H9 (cell line): ENCODE measurements at regions not wholly inside any gene's neighbourhood (a gene's known extent, or its start where the extent isn't known, plus 50 kb on each side); places are given as distances from the start of the nearest gene placed in this dataset.

Source experiments
- DNase-seq: peaks from one replicate; pipeline ENCODE4 v3.0.0-alpha.2; 2017
- H2AFZ ChIP-seq: one replicate; pipeline ENCODE4 v1.6.1; 2013; ENCODE audit warnings: mild to moderate bottlenecking, low read length, control low read depth, moderate library complexity
- H2AK5ac ChIP-seq: 2 replicates; pipeline ENCODE4 v1.6.1; 2013; ENCODE audit warnings: low read length, control low read depth, mixed read lengths; ENCODE audit not compliant: insufficient read length
- H2BK120ac ChIP-seq: one replicate; pipeline ENCODE4 v1.6.1; 2013; ENCODE audit warnings: low read depth, mild to moderate bottlenecking, low read length, control low read depth, inconsistent platforms; ENCODE audit not compliant: poor library complexity, severe bottlenecking
- H2BK12ac ChIP-seq: 2 replicates; pipeline ENCODE4 v1.6.1; 2013; ENCODE audit warnings: low read length, control low read depth, mixed read lengths, low read depth; ENCODE audit not compliant: insufficient read length
- H2BK15ac ChIP-seq: 2 replicates; pipeline ENCODE4 v1.6.1; 2013; ENCODE audit warnings: low read depth, low read length, control low read depth
- H2BK20ac ChIP-seq: one replicate; pipeline ENCODE4 v1.6.1; 2013; ENCODE audit warnings: low read depth, mild to moderate bottlenecking, low read length, control low read depth, inconsistent platforms; ENCODE audit not compliant: poor library complexity, severe bottlenecking
- H2BK5ac ChIP-seq: 2 replicates; pipeline ENCODE4 v1.6.1; 2013; ENCODE audit warnings: low read length, control low read depth, mixed read lengths; ENCODE audit not compliant: insufficient read length
- H3K14ac ChIP-seq: 2 replicates; pipeline ENCODE4 v1.6.1; 2013; ENCODE audit warnings: low read length, control low read depth; ENCODE audit not compliant: insufficient read depth
- H3K18ac ChIP-seq: 2 replicates; pipeline ENCODE4 v1.6.1; 2013; ENCODE audit warnings: low read depth, mild to moderate bottlenecking, mixed read lengths, low read length, control low read depth; ENCODE audit not compliant: insufficient read length
- H3K23ac ChIP-seq: 2 replicates; pipeline ENCODE4 v1.6.1; 2013; ENCODE audit warnings: low read length, control low read depth, mixed read lengths, low read depth; ENCODE audit not compliant: insufficient read length
- H3K23me2 ChIP-seq: 2 replicates; pipeline ENCODE4 v1.6.1; 2013; ENCODE audit warnings: low read depth, mild to moderate bottlenecking, mixed read lengths, low read length, control low read depth; ENCODE audit not compliant: insufficient read length, poor library complexity, severe bottlenecking
- H3K27ac ChIP-seq: 2 replicates; pipeline ENCODE4 v1.5.1; 2013; ENCODE audit warnings: low read length, control low read depth, mixed read lengths, low read depth; ENCODE audit not compliant: insufficient read length
- H3K27me3 ChIP-seq: 2 replicates; pipeline ENCODE4 v1.6.1; 2013; ENCODE audit warnings: low read length, control low read depth, inconsistent platforms; ENCODE audit not compliant: insufficient read depth
- H3K4ac ChIP-seq: 2 replicates; pipeline ENCODE4 v1.6.1; 2013; ENCODE audit warnings: low read depth, mild to moderate bottlenecking, control low read depth, inconsistent platforms, low read length, moderate library complexity
- H3K4me1 ChIP-seq: 2 replicates; pipeline ENCODE4 v1.6.1; 2013; ENCODE audit warnings: low read length, control low read depth, inconsistent platforms; ENCODE audit not compliant: insufficient read depth
- H3K4me2 ChIP-seq: 2 replicates; pipeline ENCODE4 v1.6.1; 2013; ENCODE audit warnings: low read length, control low read depth, mixed read lengths; ENCODE audit not compliant: insufficient read length, insufficient read depth
- H3K56ac ChIP-seq: 2 replicates; pipeline ENCODE4 v1.6.1; 2013; ENCODE audit warnings: low read depth, mild to moderate bottlenecking, mixed read lengths, low read length, control low read depth; ENCODE audit not compliant: insufficient read length
- H3K79me1 ChIP-seq: 2 replicates; pipeline ENCODE4 v1.6.1; 2013; ENCODE audit warnings: low read depth, mild to moderate bottlenecking, moderate library complexity, low read length, control low read depth, inconsistent platforms; ENCODE audit not compliant: insufficient read depth, poor library complexity, severe bottlenecking
- H3K79me2 ChIP-seq: 2 replicates; pipeline ENCODE4 v1.6.1; 2013; ENCODE audit warnings: low read length, control low read depth, inconsistent platforms; ENCODE audit not compliant: insufficient read depth
- H3K9ac ChIP-seq: 2 replicates; pipeline ENCODE4 v1.6.1; 2013; ENCODE audit warnings: low read length, control low read depth, mixed read lengths; ENCODE audit not compliant: insufficient read length; ENCODE audit errors: extremely low read depth
- H3K9me3 ChIP-seq: one replicate; pipeline ENCODE4 v1.6.1; 2013; ENCODE audit warnings: low read depth, low read length, inconsistent platforms; ENCODE audit not compliant: control insufficient read depth
- H3T11ph ChIP-seq: one replicate; pipeline ENCODE4 v1.6.1; 2013; ENCODE audit warnings: mild to moderate bottlenecking, low read length, control low read depth, inconsistent platforms
- H4K20me1 ChIP-seq: one replicate; pipeline ENCODE4 v1.6.1; 2013; ENCODE audit not compliant: control insufficient read depth, insufficient read length, insufficient read depth
- H4K5ac ChIP-seq: 2 replicates; pipeline ENCODE4 v1.6.1; 2013; ENCODE audit warnings: low read depth, mild to moderate bottlenecking, mixed read lengths, low read length, control low read depth; ENCODE audit not compliant: insufficient read length
- H4K8ac ChIP-seq: replicated peaks from 2 replicates; pipeline ENCODE4 v1.6.1; 2013; ENCODE audit warnings: low read length, control low read depth, mixed read lengths, low read depth; ENCODE audit not compliant: insufficient read length
- H4K91ac ChIP-seq: 2 replicates; pipeline ENCODE4 v1.6.1; 2013; ENCODE audit warnings: low read depth, mild to moderate bottlenecking, moderate library complexity, mixed read lengths, low read length, control low read depth; ENCODE audit not compliant: insufficient read length
- H3K27ac Mint-ChIP-seq, 3 experiments: 2 replicates in 2 of 3; 3 replicates in 1 of 3; pipeline ENCODE4 v1.8.0; 2020 to 2021; ENCODE audit warnings: mixed read lengths in 3 of 3, mild to moderate bottlenecking in 1 of 3, moderate library complexity in 1 of 3
- H3K27me3 Mint-ChIP-seq: 2 replicates; pipeline ENCODE4 v1.8.0; 2021; ENCODE audit warnings: low read depth, mild to moderate bottlenecking, moderate library complexity, mixed read lengths
- H3K36me3 Mint-ChIP-seq, 3 experiments: 2 replicates in 2 of 3; 3 replicates in 1 of 3; pipeline ENCODE4 v1.8.0; 2020 to 2021; ENCODE audit warnings: low read depth in 3 of 3, mixed read lengths in 3 of 3; ENCODE audit not compliant: insufficient read depth in 1 of 3
- H3K4me1 Mint-ChIP-seq, 2 experiments: 2 replicates each; pipeline ENCODE4 v1.8.0; 2020; ENCODE audit warnings: mixed read lengths in 2 of 2
- H3K4me3 Mint-ChIP-seq, 2 experiments: 2 replicates in 1 of 2; 3 replicates in 1 of 2; pipeline ENCODE4 v1.8.0; 2020 to 2021; ENCODE audit warnings: mild to moderate bottlenecking in 2 of 2, mixed read lengths in 2 of 2, moderate library complexity in 1 of 2
- H3K9me3 Mint-ChIP-seq, 2 experiments: 2 replicates in 1 of 2; 3 replicates in 1 of 2; pipeline ENCODE4 v1.8.0; 2020; ENCODE audit warnings: mild to moderate bottlenecking in 2 of 2, mixed read lengths in 2 of 2, moderate library complexity in 1 of 2
- CTCF ChIP-seq: fragments of 200-600 bp; sonication (generic); conservative IDR thresholded peaks from 3 replicates; pipeline ENCODE4 v1.8.0; 2021; ENCODE audit warnings: antibody characterized with exemption, mild to moderate bottlenecking
- WGBS: extraction: QIAGEN DNeasy Blood & Tissue Kit; methylation state at CpG from one replicate; pipeline ENCODE4 v1.1.7; 2013; ENCODE audit warnings: missing lambda C conversion rate, low lambda C conversion rate, mixed read lengths; ENCODE audit not compliant: insufficient read length; ENCODE audit errors: extremely low coverage; 5-methylcytosine and 5-hydroxymethylcytosine counted together

- Histone ChIP-seq H3K79me2 (no peaks in the 10 kb centered on the region), H3K4me2 (no peak overlapping the region), H3K27ac (no peak overlapping the region)
Observed at GRCh38 chr3:56878074-56878473, 76.3 kb upstream of the ARHGEF3 start.

More at GRCh38 chr3:56878074-56878473, 76.3 kb upstream of the ARHGEF3 start:
- Histone ChIP-seq H3K79me1 (no peaks in the 10 kb centered on the region), H4K91ac (no peak overlapping the region), H2AK5ac (no peak overlapping the region), H2BK12ac (no peak overlapping the region), H3K9ac (no peak overlapping the region), H3K9me3 (no peaks in the 10 kb centered on the region), H2BK15ac (no peak overlapping the region), H4K8ac (no peak overlapping the region), H3K56ac (no peak overlapping the region), H3K27me3 (no peaks in the 10 kb centered on the region), H4K5ac (no peak overlapping the region), H3K23ac (no peak overlapping the region), H2BK120ac (no peak overlapping the region), H2AFZ (no peak overlapping the region), H3K4me1 (no peaks in the 10 kb centered on the region), H2BK20ac (no peak overlapping the region), H2BK5ac (no peak overlapping the region), H4K20me1 (no peaks in the 10 kb centered on the region), H3K14ac (no peak overlapping the region), H3K18ac (no peak overlapping the region), H3K23me2 (no peaks in the 10 kb centered on the region), H3T11ph (no peak overlapping the region), H3K4ac (no peak overlapping the region)
- no peaks in the 10 kb centered on the region for H3K36me3 Mint-ChIP-seq
- no peaks in the 10 kb centered on the region for H3K27me3 Mint-ChIP-seq
- H3K4me1 Mint-ChIP-seq = peaks cover 18 to 20% of the 10 kb centered on the region in 2 experiments
- H3K4me3 Mint-ChIP-seq = no peak overlapping the region
- no CpG with 5 or more reads among the region's 8 CpGs for WGBS
- TF ChIP-seq CTCF = no peak
- no peaks in the 10 kb centered on the region; a peak in 1 of 5 replicates for H3K9me3 Mint-ChIP-seq
- no peak for DNase-seq
- H3K27ac Mint-ChIP-seq = no peak overlapping the region; a peak in 1 of 7 replicates
